ENCODE measurements at regions not wholly inside any gene's neighbourhood (a gene's known extent, or its start where the extent isn't known, plus 50 kb on each side); places are given as distances from the start of the nearest gene placed in this dataset.
A peak's percentile ranks its signal among the peaks of the same experiment; 100 is the strongest.
"Not testable (repeated sequence)": the region's sequence is repeated elsewhere in the genome, so short reads cannot be mapped to it uniquely, and the experiment has no call there.

DNA sequence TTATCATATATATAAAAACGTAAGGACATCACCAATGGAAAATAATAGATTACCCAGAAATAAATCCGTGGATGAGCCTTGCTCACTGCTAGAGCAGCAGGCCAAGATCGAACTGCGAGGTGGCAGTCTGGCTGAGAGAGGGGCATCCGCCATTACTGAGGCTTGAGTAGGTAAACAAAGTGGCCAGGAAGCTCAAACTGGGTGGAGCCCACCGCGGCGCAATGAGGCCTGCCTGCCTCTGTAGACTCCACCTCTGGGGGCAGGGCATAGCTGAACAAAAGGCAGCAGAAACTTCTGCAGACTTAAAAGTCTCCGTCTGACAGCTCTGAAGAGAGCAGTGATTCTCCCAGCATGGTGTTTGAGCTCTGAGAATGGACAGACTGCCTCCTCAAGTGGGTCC, 1018.0 kb upstream of the SLC39A10 start:
- H3K27ac ChIP-seq (ENCODE audit: low read length); H3K4me3 ChIP-seq (ENCODE audit: low read length); H3K9me3 ChIP-seq (ENCODE audit: control insufficient read depth, low read length); ATAC-seq; H3K27me3 ChIP-seq (ENCODE audit: control insufficient read depth, insufficient read depth); intact Hi-C loops (cut with DNase I); H3K4me1 ChIP-seq (ENCODE audit: control insufficient read depth, insufficient read depth, low read length); DNase-seq: not testable (repeated sequence)
- WGBS: 89% methylated on average over 9 of the region's 9 CpGs

GRCh38 chr2:194621945-194622344, 1035.1 kb upstream of the SLC39A10 start:
- H3K4me3 ChIP-seq (ENCODE audit: low read length): no peak overlapping the region
- no peak for ATAC-seq
- no peak overlapping the region for H3K27ac ChIP-seq (ENCODE audit: low read length)
- no peak for DNase-seq
- H3K9me3 ChIP-seq (ENCODE audit: control insufficient read depth, low read length): no peaks in the 10 kb centered on the region
- H3K4me1 ChIP-seq (ENCODE audit: control insufficient read depth, insufficient read depth, low read length): no peaks in the 10 kb centered on the region
- H3K27me3 ChIP-seq (ENCODE audit: control insufficient read depth, insufficient read depth): no peaks in the 10 kb centered on the region
- WGBS: 71% methylated on average over 6 of the region's 6 CpGs
- intact Hi-C loops (cut with DNase I): no loop called here

DNA sequence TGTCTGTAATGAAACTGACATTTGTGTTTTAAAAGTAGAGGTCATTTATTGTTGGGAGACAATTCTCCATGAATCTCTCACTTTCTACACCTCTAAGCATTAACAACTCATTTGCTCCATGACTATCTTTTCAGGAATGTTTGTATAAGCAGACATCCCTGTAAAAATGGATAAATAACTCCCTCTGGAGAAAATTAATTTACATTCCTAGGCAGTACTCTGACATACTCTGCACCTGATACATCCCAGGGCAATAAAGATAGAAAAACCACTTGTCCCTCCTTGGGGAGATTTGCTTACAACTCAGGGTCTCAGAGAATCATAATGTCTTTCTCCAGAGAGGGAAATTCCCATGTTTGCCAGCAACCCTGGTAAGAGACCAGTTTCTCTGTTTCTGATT, 1037.7 kb upstream of the SLC39A10 start:
- intact Hi-C loops (cut with DNase I): no loop called here
- Histone ChIP-seq H3K4me1 (ENCODE audit: control insufficient read depth, insufficient read depth, low read length) (no peaks in the 10 kb centered on the region), H3K4me3 (ENCODE audit: low read length) (no peak overlapping the region), H3K27ac (ENCODE audit: low read length) (no peak overlapping the region), H3K9me3 (ENCODE audit: control insufficient read depth, low read length) (no peaks in the 10 kb centered on the region), H3K27me3 (ENCODE audit: control insufficient read depth, insufficient read depth) (no peaks in the 10 kb centered on the region)
- DNase-seq (no peak), ATAC-seq (no peak)

DNA sequence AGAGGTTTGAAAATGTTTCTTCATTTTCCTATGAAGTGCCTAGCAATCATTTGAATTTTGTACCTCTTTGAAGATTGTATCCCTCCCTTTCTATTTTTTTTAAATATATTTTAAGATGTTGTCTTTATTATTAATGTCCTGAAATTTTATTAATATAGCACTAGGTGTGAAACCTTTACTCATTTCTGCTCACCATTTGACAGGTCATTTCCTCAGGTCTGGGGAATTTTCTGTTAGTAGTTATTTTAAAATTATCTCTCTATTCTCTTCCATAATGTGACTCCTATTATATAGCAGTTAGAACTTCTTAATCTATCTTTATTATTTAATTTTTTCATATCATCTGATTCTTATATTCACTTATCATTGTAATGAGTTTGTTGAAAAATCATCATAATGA, 1038.6 kb upstream of the SLC39A10 start:
- intact Hi-C loops (cut with DNase I): no loop called here
- no peak for ATAC-seq

DNA sequence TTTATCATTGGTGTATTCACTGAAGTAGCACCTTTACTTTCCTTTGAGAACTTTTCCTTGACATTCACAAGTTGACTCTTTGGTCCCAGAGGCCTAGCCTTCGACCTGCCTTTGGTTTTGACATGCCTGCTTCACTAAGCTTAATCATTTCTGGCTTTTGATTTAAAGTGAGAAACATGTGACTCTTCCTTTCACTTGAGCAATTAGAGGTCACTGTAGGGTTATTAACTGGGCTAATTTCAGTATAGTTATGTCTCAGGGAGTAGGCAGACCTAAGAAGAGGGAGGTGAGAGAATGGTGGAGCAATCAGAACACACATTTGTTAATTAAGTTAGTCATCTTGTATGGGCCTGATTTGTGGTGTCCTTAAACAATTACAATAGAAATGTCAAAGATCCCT, 1040.7 kb upstream of the SLC39A10 start:
- H3K4me3 ChIP-seq (ENCODE audit: low read length): no peak overlapping the region
- DNase-seq: no peak
- H3K9me3 ChIP-seq (ENCODE audit: control insufficient read depth, low read length): no peaks in the 10 kb centered on the region
- 31% methylated on average over 1 of the region's 1 CpG for WGBS
- no peaks in the 10 kb centered on the region for H3K27me3 ChIP-seq (ENCODE audit: control insufficient read depth, insufficient read depth)
- no peaks in the 10 kb centered on the region for H3K4me1 ChIP-seq (ENCODE audit: control insufficient read depth, insufficient read depth, low read length)
- intact Hi-C loops (cut with DNase I): no loop called here
- no peak overlapping the region for H3K27ac ChIP-seq (ENCODE audit: low read length)
- no peak for ATAC-seq

More for the DNA sequence above, 1038.6 kb upstream of the SLC39A10 start:
- no peaks in the 10 kb centered on the region for H3K9me3 ChIP-seq (ENCODE audit: control insufficient read depth, low read length)
- H3K27ac ChIP-seq (ENCODE audit: low read length): no peak overlapping the region
- H3K27me3 ChIP-seq (ENCODE audit: control insufficient read depth, insufficient read depth): no peaks in the 10 kb centered on the region
- no peaks in the 10 kb centered on the region for H3K4me1 ChIP-seq (ENCODE audit: control insufficient read depth, insufficient read depth, low read length)
- H3K4me3 ChIP-seq (ENCODE audit: low read length): no peak overlapping the region
- no peak for DNase-seq

DNA sequence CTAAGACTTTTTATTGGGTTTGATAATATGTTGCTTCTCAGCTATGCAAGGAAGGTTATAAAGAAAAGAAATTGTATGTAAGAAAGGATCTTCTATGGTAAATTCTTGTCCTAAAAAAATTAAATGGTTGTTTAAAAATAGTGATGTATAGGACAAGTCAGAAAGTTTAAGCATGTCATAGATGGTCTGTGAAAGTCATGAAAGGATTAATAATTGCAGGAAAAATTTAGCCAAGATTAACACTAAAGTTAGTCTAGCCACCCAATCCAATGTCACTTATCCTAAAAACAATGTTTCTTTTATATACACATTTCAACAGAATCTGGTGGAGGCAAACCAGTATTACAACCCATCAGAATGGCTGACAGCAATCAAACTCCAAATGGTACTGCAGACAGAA, 1046.7 kb upstream of the SLC39A10 start:
- no peak overlapping the region for H3K27ac ChIP-seq (ENCODE audit: low read length)
- ATAC-seq: no peak
- intact Hi-C loops (cut with DNase I): no loop called here

DNA sequence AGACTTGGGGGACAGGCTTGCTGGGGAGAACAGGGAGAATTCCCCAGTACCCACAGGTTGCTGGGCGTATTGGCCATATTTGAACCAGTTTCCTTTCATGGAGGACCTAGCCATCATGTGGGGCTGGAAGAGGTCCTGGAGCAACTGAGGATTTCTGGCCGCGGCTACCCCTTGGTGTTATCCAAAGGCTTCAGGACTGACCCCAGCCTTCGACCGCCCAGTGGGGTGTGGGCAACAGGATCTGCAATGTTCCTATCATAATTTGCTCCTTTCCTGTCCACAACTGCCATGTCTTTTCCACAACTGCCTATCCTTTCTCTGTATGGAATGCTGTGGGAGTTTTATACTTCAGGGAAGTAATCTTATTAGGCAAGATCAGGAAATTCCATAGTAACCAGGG, 1053.6 kb upstream of the SLC39A10 start:
- intact Hi-C loops (cut with DNase I): no loop called here
- Histone ChIP-seq H3K4me3 (ENCODE audit: low read length) (no peak overlapping the region), H3K4me1 (ENCODE audit: control insufficient read depth, insufficient read depth, low read length) (no peaks in the 10 kb centered on the region), H3K27me3 (ENCODE audit: control insufficient read depth, insufficient read depth) (no peaks in the 10 kb centered on the region), H3K27ac (ENCODE audit: low read length) (no peak overlapping the region), H3K9me3 (ENCODE audit: control insufficient read depth, low read length) (no peaks in the 10 kb centered on the region)
- ATAC-seq (no peak), DNase-seq (peak in 2 of 3 donors; percentile 16 to 28)
- 80% methylated on average over 5 of the region's 5 CpGs for WGBS

More for the DNA sequence above, 1046.7 kb upstream of the SLC39A10 start:
- no peaks in the 10 kb centered on the region for H3K27me3 ChIP-seq (ENCODE audit: control insufficient read depth, insufficient read depth)
- no peak overlapping the region for H3K4me3 ChIP-seq (ENCODE audit: low read length)
- no peaks in the 10 kb centered on the region for H3K4me1 ChIP-seq (ENCODE audit: control insufficient read depth, insufficient read depth, low read length)
- DNase-seq: no peak
- H3K9me3 ChIP-seq (ENCODE audit: control insufficient read depth, low read length): no peaks in the 10 kb centered on the region

DNA sequence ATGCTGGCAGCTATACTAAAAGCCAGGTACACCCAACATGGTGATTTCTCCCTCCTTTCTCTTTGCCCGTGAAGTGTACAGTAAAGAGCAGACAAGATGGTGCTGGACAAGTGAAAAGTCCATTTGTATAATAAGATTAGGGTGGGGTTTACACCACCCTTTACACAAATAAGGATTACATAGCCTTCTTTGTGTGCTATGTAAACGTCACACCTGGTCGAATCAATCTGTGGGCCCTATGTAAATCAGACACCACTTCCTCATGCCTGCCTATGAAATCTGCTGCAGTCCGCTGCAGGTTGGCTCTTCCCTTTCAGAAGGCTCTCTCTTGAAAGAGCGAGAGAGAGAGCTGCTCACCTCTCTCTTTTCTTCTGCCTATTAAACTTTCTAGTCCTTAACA, 1054.3 kb upstream of the SLC39A10 start:
- intact Hi-C loops (cut with DNase I): no loop called here
- DNase-seq (no peak), ATAC-seq (no peak)
- H3K4me1 ChIP-seq (ENCODE audit: control insufficient read depth, insufficient read depth, low read length): no peaks in the 10 kb centered on the region
- no peak overlapping the region for H3K4me3 ChIP-seq (ENCODE audit: low read length)
- H3K27me3 ChIP-seq (ENCODE audit: control insufficient read depth, insufficient read depth): no peaks in the 10 kb centered on the region
- WGBS: 88% methylated on average over 5 of the region's 5 CpGs
- no peak overlapping the region for H3K27ac ChIP-seq (ENCODE audit: low read length)
- no peaks in the 10 kb centered on the region for H3K9me3 ChIP-seq (ENCODE audit: control insufficient read depth, low read length)

GRCh38 chr2:194591192-194591591, 1065.8 kb upstream of the SLC39A10 start:
- H3K27me3 ChIP-seq (ENCODE audit: control insufficient read depth, insufficient read depth): no peaks in the 10 kb centered on the region
- no peaks in the 10 kb centered on the region for H3K4me1 ChIP-seq (ENCODE audit: control insufficient read depth, insufficient read depth, low read length)
- 55% methylated on average over 1 of the region's 1 CpG for WGBS
- no peaks in the 10 kb centered on the region for H3K9me3 ChIP-seq (ENCODE audit: control insufficient read depth, low read length)
- no peak for DNase-seq
- intact Hi-C loops (cut with DNase I): no loop called here
- ATAC-seq: no peak
- no peak overlapping the region for H3K27ac ChIP-seq (ENCODE audit: low read length)
- H3K4me3 ChIP-seq (ENCODE audit: low read length): no peak overlapping the region

GRCh38 chr2:194587739-194588270, 1069.2 kb upstream of the SLC39A10 start:
- no peaks in the 10 kb centered on the region for H3K27me3 ChIP-seq (ENCODE audit: control insufficient read depth, insufficient read depth)
- 71% methylated on average over 1 of the region's 1 CpG for WGBS

GRCh38 chr2:194567661-194568017, 1089.4 kb upstream of the SLC39A10 start:
- intact Hi-C loops (cut with DNase I): no loop called here
- 68% methylated on average over 2 of the region's 2 CpGs for WGBS
- H3K9me3 ChIP-seq (ENCODE audit: control insufficient read depth, low read length): no peaks in the 10 kb centered on the region

More at GRCh38 chr2:194587739-194588270, 1069.2 kb upstream of the SLC39A10 start:
- H3K4me1 ChIP-seq (ENCODE audit: control insufficient read depth, insufficient read depth, low read length): no peaks in the 10 kb centered on the region
- H3K4me3 ChIP-seq (ENCODE audit: low read length): no peak overlapping the region
- DNase-seq (no peak), ATAC-seq (no peak)
- intact Hi-C loops (cut with DNase I): no loop called here
- H3K27ac ChIP-seq (ENCODE audit: low read length): no peak overlapping the region
- H3K9me3 ChIP-seq (ENCODE audit: control insufficient read depth, low read length): no peaks in the 10 kb centered on the region

GRCh38 chr2:194566907-194567660, 1089.9 kb upstream of the SLC39A10 start:
- intact Hi-C loops (cut with DNase I): no loop called here
- Histone ChIP-seq H3K4me3 (ENCODE audit: low read length) (no peak overlapping the region), H3K27me3 (ENCODE audit: control insufficient read depth, insufficient read depth) (no peaks in the 10 kb centered on the region), H3K9me3 (ENCODE audit: control insufficient read depth, low read length) (no peaks in the 10 kb centered on the region), H3K4me1 (ENCODE audit: control insufficient read depth, insufficient read depth, low read length) (no peaks in the 10 kb centered on the region), H3K27ac (ENCODE audit: low read length) (no peak overlapping the region)
- no peak for ATAC-seq
- no peak for DNase-seq
- WGBS: 88% methylated on average over 1 of the region's 1 CpG

More at GRCh38 chr2:194567661-194568017, 1089.4 kb upstream of the SLC39A10 start:
- no peaks in the 10 kb centered on the region for H3K4me1 ChIP-seq (ENCODE audit: control insufficient read depth, insufficient read depth, low read length)
- DNase-seq (no peak), ATAC-seq (no peak)
- H3K27ac ChIP-seq (ENCODE audit: low read length): no peak overlapping the region
- no peaks in the 10 kb centered on the region for H3K27me3 ChIP-seq (ENCODE audit: control insufficient read depth, insufficient read depth)
- no peak overlapping the region for H3K4me3 ChIP-seq (ENCODE audit: low read length)
